Stimulated activated CD8-positive, alpha-beta memory T cell treated with anti-CD3 and anti-CD28 coated beads, Interleukin-4, amount 100 ng/mL, for 4 hours (primary cell): ENCODE measurements at regions not wholly inside any gene's neighbourhood (a gene's known extent, or its start where the extent isn't known, plus 50 kb on each side); places are given as distances from the start of the nearest gene placed in this dataset.
"Not testable (repeated sequence)": the region's sequence is repeated elsewhere in the genome, so short reads cannot be mapped to it uniquely, and the experiment has no call there.

Experiments
- DNase-seq, 2 donors: peaks; one replicate each; pipeline ENCODE4 v3.0.0-alpha.2; 2020; ENCODE audit warnings: low read depth in 2 of 2, low spot score in 1 of 2

DNA sequence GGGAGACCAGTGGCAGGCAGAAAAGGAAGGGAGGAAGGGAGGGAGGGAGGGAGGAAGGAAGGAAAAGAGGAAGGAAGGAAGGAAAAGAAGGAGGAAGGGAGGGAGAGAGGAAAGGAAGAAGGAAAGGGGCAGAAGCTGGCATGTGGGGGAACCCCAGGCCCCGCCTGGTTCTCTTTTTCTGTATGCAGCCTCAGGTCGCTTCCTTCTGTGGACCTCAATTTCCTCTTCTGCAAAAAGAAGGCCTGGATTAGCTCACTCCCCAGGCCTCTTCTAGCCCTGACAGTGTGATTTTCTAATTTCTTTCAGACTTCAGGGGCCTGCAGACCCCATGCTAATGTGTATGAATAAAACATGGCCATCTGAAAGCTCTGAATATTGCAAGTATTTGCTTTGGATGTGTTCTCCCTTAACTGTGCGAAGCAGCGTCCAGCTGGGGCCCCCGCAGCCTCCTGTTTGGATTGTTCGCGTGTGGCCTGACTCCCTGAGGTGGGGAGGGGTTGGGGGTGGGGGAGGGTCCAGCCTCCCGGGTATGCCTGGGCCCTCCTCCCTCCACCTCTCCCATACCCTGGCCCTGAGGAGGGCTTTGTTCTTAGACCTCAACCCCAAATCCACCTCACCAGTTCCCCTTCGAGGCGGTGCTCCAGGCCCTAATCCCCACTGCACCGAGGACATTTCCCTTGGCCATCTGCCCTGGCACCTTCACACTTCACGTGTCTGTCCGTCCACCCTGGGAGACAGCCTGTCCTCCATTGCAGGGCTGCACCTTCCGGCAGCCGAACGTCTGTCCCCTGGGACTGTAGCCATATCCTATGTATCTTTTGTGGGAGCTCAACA is 199.9 kb upstream of the ATP6AP2 start:
- no peak for DNase-seq

DNA sequence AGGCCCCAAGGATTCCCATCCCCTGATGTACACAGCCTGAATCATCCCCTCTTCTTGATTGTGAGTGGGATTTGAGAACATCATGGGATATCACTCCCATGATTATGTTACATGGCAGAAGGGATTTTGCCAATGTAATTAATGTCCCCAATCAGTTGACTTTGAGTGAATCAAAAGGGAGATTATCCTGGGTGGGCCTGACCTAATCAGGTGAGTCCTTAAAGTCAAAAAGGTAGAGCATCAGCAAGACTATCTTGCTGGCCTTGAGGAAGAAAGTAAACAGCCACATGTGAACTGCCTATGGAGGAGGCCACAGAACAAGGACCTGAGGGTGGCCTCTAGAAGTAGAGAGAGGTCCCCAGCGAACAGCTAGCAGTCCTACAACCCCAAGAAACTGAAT is 203.1 kb upstream of the ATP6AP2 start:
- no peak for DNase-seq

DNA sequence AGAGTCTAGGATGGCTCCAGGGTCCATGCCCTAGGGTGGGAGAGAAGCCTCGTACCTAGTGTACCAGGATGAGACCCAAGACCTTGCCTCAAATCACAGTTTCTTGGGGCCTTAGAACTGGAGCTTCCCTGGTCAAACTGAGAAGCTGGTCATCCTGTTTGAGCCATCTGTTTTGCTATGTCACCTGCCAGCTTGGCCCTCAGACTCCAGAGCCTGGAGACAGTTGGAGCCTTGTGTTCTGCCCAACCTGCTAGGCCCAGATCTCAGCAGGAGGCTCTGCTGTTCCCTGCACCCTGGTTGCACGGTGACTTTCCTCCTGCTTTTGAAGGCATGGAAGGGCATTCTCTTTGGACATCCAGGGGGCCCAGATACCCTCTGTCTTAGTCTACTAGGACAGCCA is 206.3 kb upstream of the ATP6AP2 start:
- no peak for DNase-seq

DNA sequence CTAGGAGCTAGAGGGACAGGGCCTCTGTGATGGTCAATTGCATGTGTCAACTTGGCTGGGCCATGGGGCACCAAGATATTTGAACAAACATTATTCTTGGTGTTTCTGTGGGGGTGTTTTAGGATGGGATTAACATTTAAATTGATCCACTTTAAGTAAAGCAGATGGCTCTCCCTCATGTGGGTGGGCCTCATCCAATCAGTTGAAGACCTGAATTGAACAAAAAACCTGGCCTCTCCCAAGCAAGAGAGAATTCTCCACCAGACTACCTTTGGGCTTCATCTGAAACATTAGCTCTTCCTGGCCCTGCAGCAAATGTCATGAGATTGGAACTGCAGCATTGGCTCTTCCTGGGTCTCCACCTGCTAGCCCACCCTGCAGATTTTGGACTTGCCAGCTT is 207.1 kb upstream of the ATP6AP2 start:
- DNase-seq = no peak

DNA sequence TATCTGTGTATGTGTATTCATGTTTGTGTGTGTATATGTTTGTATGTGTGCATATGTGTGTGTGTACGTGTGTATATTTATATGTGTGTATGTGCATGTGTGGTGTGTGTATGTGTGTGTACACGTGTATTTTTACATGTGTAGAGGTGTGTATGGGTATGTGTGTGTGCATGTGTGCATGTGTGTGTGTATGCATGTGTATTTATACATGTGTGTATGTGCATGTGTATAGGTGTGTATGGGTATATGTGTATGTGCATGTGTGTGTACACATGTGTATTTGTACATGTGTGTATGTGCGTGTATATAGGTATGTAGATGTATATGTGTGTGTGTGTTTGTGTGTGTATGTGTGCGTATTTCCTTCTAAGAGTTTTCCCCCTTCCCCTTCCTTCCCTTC is 207.7 kb upstream of the ATP6AP2 start:
- DNase-seq = no peak

DNA sequence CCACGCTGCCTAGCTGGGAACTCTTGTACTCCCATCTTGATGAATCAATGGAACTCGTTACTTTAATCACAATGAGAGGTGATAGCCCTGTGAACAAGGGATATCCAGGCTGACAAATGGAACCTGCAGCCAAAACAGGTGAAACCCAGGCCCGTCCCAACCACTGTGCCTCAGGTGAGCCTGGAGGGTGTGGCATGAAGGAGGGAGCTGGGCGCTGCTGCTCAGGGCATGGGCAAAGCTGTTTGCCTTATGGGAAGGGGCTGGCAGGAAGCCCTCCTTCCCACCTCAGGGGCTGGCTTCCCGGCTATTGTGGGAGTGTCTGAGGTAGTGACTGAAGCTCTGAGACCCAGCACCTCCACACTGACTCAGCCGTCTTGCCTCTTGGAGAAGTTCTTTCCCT is 209.4 kb upstream of the ATP6AP2 start:
- DNase-seq = no peak

DNA sequence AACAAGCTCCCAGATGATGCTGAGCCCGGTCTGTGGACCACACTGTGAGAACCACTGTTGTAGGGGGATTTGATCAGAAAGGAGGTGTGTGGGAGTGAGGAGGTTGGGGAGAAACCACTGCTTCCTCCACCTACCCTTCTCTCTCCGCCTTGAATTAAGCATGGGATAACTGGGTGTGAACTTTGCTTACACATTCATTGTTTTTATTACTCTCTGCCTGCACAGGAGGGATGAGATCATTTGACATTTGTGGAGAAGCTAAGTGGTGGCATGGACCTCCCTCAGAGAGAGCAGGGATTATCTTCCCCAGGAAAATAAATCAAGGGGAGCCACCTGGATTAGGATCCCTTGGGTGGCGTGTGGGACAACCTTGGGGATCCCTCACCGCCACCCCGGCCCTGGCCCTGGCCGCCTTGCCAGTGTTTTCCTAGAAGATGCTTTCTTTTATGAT is 212.1 kb upstream of the ATP6AP2 start:
- no peak for DNase-seq

DNA sequence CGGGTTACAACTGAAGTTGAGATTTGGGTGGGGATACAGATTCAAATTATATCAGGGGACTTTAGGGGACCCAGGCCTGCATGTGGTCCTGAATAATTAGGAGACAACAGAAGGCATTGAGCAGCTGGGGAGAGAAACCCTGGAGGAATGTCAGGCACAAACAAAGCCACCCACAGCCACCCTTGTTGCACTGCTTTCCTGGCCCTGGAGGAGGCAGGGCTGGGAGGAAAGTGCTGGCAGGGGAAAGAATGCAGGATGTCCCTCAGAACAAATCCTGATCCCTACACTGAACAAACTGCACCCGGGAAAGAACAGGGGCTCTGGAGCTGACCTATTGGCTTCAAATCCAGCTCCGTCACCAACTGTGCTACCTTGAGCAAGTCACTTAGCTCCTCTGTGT is 214.1 kb upstream of the ATP6AP2 start:
- no peak for DNase-seq

DNA sequence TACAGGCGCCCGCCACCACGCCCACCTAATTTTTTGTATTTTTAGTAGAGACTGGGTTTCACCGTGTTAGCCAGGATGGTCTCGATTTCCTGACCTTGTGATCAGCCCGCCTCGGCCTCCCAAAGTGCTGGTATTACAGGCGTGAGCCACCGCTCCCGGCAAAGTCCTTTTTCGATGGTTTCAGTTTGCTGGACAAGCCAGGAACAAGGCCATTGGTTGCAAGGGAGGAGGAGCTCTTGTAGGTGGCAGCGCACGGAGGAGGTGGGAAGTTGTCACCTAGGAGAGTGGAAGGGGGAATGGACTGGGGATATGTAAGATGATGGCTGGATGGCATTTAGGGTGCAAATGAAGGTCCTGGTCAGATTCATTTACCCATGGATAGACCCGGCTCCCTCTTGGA is 218.5 kb upstream of the ATP6AP2 start:
- DNase-seq = not testable (repeated sequence)

DNA sequence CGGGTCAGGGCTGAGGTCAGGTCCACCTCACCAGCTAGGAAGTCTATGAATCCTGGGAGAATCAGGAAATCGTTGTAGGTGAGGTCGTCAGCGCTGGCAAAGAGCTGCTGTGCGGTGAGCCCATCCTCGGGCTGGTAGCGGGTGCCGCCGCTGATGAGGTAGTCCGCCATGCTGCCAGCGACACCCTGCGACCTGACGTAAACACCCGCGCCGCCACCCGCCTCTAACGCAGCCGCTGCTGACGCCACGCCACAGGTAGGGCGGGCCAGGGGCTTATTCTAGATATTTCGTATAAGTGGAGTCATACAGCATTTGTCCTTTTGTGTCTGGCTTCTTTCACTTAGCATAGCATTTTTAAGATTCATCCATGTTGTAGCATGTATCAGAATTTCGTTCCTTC is 220.2 kb upstream of the ATP6AP2 start:
- no peak for DNase-seq

DNA sequence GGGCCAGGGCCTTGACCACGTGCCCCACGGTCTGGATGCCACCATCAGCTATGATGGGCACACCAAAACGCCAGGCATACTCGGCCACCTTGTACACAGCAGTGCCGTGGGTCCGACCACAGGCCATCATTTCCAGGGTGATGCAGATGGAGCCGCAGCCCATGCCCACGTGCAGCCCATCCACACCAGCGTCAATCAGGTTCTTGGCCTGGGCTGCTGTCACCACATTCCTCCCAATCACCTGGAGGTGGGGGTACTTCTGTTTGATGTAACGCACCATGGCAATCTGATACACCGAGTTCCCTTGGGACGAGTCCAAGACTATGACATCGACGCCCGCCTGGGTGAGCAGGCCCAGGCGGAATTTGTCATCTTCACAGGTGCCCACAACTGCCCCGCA is 221.2 kb upstream of the ATP6AP2 start:
- no peak for DNase-seq

DNA sequence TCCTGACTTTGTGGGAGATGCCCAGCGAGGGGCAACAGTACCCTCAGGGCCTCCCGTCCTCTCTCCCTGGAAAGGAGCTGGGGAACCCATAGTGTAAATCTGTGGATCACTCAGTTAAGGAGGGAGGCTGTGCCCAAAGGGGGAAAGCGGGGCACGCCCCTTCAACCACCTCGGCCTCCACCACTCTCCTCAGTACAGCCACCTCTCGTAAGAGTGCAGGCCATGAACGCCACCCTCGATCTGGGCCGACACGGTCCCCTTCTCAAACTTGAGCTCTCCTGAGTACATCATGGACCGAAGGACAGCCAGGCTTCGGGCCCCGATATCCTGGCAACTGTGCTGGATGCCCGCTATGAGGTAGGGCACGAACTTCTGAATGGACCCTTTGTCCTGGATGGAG is 221.8 kb upstream of the ATP6AP2 start:
- no peak for DNase-seq

DNA sequence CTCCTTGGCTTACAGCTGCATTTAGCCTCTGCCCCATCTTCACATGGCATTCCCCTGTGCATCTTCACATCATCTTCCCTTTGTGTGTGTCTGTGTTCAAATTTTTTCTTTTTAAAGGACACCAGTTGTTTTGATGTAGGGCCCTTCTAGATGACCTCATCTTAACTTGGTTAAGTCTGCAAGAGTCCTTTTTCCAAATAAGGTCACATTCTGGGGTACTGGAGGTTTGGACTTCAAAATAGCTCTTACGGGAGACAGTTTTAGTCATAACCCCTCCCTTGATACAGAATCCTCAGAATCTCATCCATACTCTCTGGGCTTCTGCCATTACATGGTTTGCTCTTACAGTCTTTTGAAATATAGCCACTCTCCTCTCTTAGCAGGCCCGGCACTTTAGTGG is 231.5 kb upstream of the ATP6AP2 start:
- DNase-seq = no peak

DNA sequence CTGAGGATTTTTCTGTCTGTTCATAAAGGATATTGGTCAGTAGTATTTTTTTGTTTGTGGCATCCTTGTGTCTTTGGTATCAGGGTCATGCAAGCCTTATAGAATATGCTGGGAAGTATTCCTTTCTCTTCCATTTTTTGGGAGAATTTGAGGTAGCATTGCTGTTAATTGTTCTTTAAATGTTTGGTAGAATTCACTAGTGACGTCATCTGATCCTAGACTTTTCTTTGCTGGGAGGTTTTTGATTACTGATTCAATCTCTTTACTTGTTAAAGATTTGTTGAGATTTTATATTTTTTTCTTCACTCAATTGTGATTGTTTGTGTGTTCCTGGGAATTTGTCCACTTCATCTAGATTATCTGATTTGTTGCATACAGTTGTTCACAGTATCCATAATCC is 234.4 kb upstream of the ATP6AP2 start:
- no peak for DNase-seq

DNA sequence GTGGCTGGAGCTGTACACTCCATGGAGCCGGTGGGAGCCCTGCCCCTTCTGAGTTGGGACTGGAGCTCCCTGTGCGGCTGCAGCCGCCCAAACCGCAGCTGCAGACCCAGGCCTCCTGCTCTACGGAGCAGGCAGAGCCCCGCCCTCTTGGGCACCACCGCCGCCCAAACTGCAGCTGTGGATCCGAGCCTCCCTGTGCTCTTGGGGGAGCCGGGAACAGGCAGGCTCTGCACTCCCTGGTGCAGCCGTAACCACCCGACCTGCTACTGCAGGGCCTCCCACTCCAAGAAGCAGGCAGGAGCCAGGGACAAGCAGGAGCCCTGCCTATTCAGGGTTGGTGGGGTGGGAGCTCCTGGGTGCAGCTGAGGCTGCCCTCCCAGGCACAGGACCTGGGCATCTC is 237.5 kb upstream of the ATP6AP2 start:
- no peak for DNase-seq

DNA sequence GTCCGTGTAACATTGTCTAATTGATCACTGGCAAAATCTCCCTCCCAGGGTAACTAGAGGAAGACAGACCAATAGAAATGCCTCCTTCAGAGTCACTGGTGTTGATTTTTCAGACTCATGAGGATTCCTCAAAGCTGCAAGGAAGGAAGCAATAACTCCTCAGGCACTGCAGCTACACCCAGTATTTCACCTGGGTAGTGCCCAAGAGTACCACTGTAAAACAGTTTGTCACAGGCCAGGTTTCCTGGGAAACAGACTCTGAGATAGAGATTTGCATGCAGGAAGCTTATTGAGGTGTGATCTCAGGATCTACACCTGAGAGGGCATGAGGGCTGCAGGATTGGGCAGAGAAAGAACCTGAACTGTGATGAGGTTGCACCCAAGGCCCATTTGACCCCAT is 240.7 kb upstream of the ATP6AP2 start:
- no peak for DNase-seq

DNA sequence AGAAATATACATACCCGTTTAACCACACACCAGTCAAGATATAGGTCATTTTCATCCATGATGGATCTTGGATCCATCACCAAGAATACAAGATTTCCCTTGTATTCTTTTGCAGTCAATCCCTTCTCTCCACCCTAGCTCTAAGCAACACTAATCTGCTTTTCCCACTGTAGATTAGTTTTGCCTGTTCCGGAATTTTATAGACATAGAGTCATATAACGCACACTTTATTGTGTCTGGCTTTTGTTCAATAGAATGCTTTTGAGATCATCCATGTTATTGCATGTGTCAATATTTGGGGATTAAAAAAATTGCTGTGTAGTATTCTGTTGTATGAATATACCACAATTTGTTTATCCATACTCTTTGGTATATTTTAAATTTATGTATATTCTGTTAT is 235.6 kb upstream of the BCOR start:
- DNase-seq = no peak

DNA sequence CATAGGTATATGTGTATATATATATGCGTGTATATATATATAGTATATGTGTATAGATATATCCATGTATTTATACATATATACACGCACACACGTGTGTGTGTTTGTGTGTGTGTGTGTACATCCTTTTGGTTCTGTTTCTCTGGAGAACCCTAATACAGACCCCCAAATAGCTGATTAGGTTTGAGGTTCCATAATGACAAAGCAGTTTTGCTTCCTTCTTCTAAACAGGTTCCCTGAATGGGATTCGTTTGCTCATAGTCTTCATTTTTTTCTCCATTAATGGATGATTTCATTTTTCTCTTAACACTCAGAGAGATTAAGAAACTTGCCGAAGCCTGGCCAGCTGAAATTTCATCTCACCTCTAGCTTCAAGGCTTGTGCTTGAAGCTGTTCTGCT is 234.0 kb upstream of the BCOR start:
- DNase-seq = no peak

DNA sequence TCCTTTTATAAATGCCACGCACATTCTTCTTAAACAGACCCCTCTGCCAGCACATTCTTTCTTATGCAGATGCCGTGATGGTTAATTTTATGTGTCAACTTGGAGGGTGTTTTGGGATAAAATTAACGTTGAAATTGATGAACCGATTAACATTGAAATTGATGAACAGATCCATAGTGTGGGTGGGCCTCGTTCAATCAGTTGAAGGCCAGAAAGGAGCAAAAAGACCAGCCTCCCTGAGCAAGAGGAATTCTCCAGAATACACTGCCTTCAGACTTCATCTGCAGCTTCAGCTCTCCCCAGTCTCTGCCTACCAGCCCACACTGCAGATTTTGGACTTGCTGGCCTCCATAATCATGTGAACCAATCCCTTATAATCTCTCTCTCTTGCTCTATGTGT is 233.6 kb upstream of the BCOR start:
- no peak for DNase-seq

DNA sequence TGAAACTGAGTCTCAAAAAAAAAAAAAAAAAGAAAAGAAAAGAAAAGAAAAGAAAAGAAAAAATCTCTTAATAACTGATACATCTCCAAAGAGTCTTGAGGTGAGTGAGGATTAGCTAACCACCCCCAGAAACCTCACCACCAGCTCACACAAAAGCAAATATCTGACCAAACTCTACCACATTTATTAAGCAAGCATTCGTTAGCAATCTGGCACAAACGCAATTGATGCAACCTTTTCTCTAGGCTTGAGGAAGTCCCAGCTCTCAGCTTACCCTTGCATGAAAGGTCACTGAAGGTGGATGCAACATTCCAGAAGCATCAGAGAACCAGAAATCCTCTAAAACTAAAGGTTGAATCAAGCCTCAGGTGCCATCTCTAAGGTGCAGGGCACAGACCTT is 231.9 kb upstream of the BCOR start:
- DNase-seq = no peak

DNA sequence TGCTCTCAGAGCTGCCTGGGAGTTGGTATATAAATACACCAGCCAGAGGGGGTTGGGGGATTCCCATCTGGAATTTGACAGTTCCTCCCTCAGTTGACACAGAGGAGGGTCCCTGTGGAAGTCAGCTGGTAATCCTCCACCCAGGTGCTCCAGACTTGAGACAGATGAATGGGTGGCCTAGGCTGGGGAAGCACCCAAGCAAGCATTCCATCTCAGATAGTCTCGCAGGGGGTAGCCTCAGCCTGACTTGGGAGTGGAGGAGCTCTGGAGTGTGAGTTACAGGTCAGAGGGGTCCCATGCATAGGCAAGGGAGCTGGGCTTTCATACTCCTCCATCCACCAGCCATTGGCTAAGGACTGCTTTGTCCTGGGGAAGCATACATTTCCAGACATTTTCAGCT is 229.3 kb upstream of the BCOR start:
- DNase-seq = no peak

DNA sequence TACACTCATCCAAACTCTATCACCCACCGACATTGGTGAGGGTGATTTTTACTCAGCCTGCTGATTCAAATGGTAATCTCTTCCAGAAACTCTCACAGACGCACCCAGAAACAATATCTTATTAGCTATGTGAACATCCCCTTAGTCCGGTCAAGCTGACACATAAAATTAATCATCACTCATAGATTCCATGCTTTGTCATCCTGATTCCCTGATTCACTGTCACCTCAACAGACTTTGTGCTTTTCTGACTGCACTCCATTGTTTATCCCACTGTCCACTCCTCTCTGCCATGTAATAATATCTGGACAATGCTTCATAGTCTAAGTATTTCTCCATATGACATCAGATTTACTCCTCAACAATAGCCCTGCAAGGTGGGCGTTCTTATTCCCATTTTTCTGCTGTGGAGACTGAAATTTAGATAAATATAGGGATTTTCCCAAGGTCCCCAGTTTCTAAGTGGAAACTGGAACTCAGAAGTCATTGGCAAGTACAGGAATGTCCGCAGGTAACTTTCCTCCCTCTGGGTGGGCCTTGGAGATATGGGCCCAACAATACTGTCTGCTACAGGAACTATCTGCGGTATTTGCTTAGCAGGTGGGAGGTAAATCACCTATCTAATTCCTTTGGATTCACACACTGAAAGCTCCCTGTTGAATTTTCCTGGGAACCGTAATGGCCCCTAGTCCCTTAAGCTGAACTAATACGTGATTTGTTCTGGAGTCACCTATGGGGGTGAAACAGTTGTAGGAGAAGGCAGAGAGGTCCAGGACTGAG is 228.6 kb upstream of the BCOR start:
- no peak for DNase-seq

DNA sequence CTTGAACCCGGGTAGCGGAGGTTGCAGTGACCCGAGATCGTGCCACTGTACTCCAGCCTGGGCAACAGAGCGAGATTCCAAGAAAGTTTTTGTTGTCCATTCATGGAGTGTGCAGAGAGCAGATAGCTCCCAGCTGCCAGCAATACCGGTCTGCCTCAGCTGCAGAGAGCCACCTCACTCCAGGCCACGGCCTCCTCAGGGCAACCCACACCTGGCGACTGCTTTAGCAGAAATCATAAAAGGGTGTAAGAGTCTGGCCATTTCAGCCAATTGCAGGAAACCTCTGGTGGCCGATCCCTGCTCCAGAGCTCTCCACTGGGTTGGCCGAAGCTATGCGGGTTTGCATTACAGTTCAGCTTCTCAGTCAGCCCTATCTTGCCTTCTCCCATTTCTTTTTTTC is 227.4 kb upstream of the BCOR start:
- no peak for DNase-seq
